H9 (cell line): ENCODE measurements at regions not wholly inside any gene's neighbourhood (a gene's known extent, or its start where the extent isn't known, plus 50 kb on each side); places are given as distances from the start of the nearest gene placed in this dataset.

ENCODE experiments used
- DNase-seq: peaks from one replicate; pipeline ENCODE4 v3.0.0-alpha.2; 2017
- H2AFZ ChIP-seq: one replicate; pipeline ENCODE4 v1.6.1; 2013; ENCODE audit warnings: mild to moderate bottlenecking, low read length, control low read depth, moderate library complexity
- H2AK5ac ChIP-seq: 2 replicates; pipeline ENCODE4 v1.6.1; 2013; ENCODE audit warnings: low read length, control low read depth, mixed read lengths; ENCODE audit not compliant: insufficient read length
- H2BK120ac ChIP-seq: one replicate; pipeline ENCODE4 v1.6.1; 2013; ENCODE audit warnings: low read depth, mild to moderate bottlenecking, low read length, control low read depth, inconsistent platforms; ENCODE audit not compliant: poor library complexity, severe bottlenecking
- H2BK12ac ChIP-seq: 2 replicates; pipeline ENCODE4 v1.6.1; 2013; ENCODE audit warnings: low read length, control low read depth, mixed read lengths, low read depth; ENCODE audit not compliant: insufficient read length
- H2BK15ac ChIP-seq: 2 replicates; pipeline ENCODE4 v1.6.1; 2013; ENCODE audit warnings: low read depth, low read length, control low read depth
- H2BK20ac ChIP-seq: one replicate; pipeline ENCODE4 v1.6.1; 2013; ENCODE audit warnings: low read depth, mild to moderate bottlenecking, low read length, control low read depth, inconsistent platforms; ENCODE audit not compliant: poor library complexity, severe bottlenecking
- H2BK5ac ChIP-seq: 2 replicates; pipeline ENCODE4 v1.6.1; 2013; ENCODE audit warnings: low read length, control low read depth, mixed read lengths; ENCODE audit not compliant: insufficient read length
- H3K14ac ChIP-seq: 2 replicates; pipeline ENCODE4 v1.6.1; 2013; ENCODE audit warnings: low read length, control low read depth; ENCODE audit not compliant: insufficient read depth
- H3K18ac ChIP-seq: 2 replicates; pipeline ENCODE4 v1.6.1; 2013; ENCODE audit warnings: low read depth, mild to moderate bottlenecking, mixed read lengths, low read length, control low read depth; ENCODE audit not compliant: insufficient read length
- H3K23ac ChIP-seq: 2 replicates; pipeline ENCODE4 v1.6.1; 2013; ENCODE audit warnings: low read length, control low read depth, mixed read lengths, low read depth; ENCODE audit not compliant: insufficient read length
- H3K23me2 ChIP-seq: 2 replicates; pipeline ENCODE4 v1.6.1; 2013; ENCODE audit warnings: low read depth, mild to moderate bottlenecking, mixed read lengths, low read length, control low read depth; ENCODE audit not compliant: insufficient read length, poor library complexity, severe bottlenecking
- H3K27ac ChIP-seq: 2 replicates; pipeline ENCODE4 v1.5.1; 2013; ENCODE audit warnings: low read length, control low read depth, mixed read lengths, low read depth; ENCODE audit not compliant: insufficient read length
- H3K27me3 ChIP-seq: 2 replicates; pipeline ENCODE4 v1.6.1; 2013; ENCODE audit warnings: low read length, control low read depth, inconsistent platforms; ENCODE audit not compliant: insufficient read depth
- H3K4ac ChIP-seq: 2 replicates; pipeline ENCODE4 v1.6.1; 2013; ENCODE audit warnings: low read depth, mild to moderate bottlenecking, control low read depth, inconsistent platforms, low read length, moderate library complexity
- H3K4me1 ChIP-seq: 2 replicates; pipeline ENCODE4 v1.6.1; 2013; ENCODE audit warnings: low read length, control low read depth, inconsistent platforms; ENCODE audit not compliant: insufficient read depth
- H3K4me2 ChIP-seq: 2 replicates; pipeline ENCODE4 v1.6.1; 2013; ENCODE audit warnings: low read length, control low read depth, mixed read lengths; ENCODE audit not compliant: insufficient read length, insufficient read depth
- H3K56ac ChIP-seq: 2 replicates; pipeline ENCODE4 v1.6.1; 2013; ENCODE audit warnings: low read depth, mild to moderate bottlenecking, mixed read lengths, low read length, control low read depth; ENCODE audit not compliant: insufficient read length
- H3K79me1 ChIP-seq: 2 replicates; pipeline ENCODE4 v1.6.1; 2013; ENCODE audit warnings: low read depth, mild to moderate bottlenecking, moderate library complexity, low read length, control low read depth, inconsistent platforms; ENCODE audit not compliant: insufficient read depth, poor library complexity, severe bottlenecking
- H3K79me2 ChIP-seq: 2 replicates; pipeline ENCODE4 v1.6.1; 2013; ENCODE audit warnings: low read length, control low read depth, inconsistent platforms; ENCODE audit not compliant: insufficient read depth
- H3K9ac ChIP-seq: 2 replicates; pipeline ENCODE4 v1.6.1; 2013; ENCODE audit warnings: low read length, control low read depth, mixed read lengths; ENCODE audit not compliant: insufficient read length; ENCODE audit errors: extremely low read depth
- H3K9me3 ChIP-seq: one replicate; pipeline ENCODE4 v1.6.1; 2013; ENCODE audit warnings: low read depth, low read length, inconsistent platforms; ENCODE audit not compliant: control insufficient read depth
- H3T11ph ChIP-seq: one replicate; pipeline ENCODE4 v1.6.1; 2013; ENCODE audit warnings: mild to moderate bottlenecking, low read length, control low read depth, inconsistent platforms
- H4K20me1 ChIP-seq: one replicate; pipeline ENCODE4 v1.6.1; 2013; ENCODE audit not compliant: control insufficient read depth, insufficient read length, insufficient read depth
- H4K5ac ChIP-seq: 2 replicates; pipeline ENCODE4 v1.6.1; 2013; ENCODE audit warnings: low read depth, mild to moderate bottlenecking, mixed read lengths, low read length, control low read depth; ENCODE audit not compliant: insufficient read length
- H4K8ac ChIP-seq: replicated peaks from 2 replicates; pipeline ENCODE4 v1.6.1; 2013; ENCODE audit warnings: low read length, control low read depth, mixed read lengths, low read depth; ENCODE audit not compliant: insufficient read length
- H4K91ac ChIP-seq: 2 replicates; pipeline ENCODE4 v1.6.1; 2013; ENCODE audit warnings: low read depth, mild to moderate bottlenecking, moderate library complexity, mixed read lengths, low read length, control low read depth; ENCODE audit not compliant: insufficient read length
- H3K27ac Mint-ChIP-seq, 3 experiments: 2 replicates in 2 of 3; 3 replicates in 1 of 3; pipeline ENCODE4 v1.8.0; 2020 to 2021; ENCODE audit warnings: mixed read lengths in 3 of 3, mild to moderate bottlenecking in 1 of 3, moderate library complexity in 1 of 3
- H3K27me3 Mint-ChIP-seq: 2 replicates; pipeline ENCODE4 v1.8.0; 2021; ENCODE audit warnings: low read depth, mild to moderate bottlenecking, moderate library complexity, mixed read lengths
- H3K36me3 Mint-ChIP-seq, 3 experiments: 2 replicates in 2 of 3; 3 replicates in 1 of 3; pipeline ENCODE4 v1.8.0; 2020 to 2021; ENCODE audit warnings: low read depth in 3 of 3, mixed read lengths in 3 of 3; ENCODE audit not compliant: insufficient read depth in 1 of 3
- H3K4me1 Mint-ChIP-seq, 2 experiments: 2 replicates each; pipeline ENCODE4 v1.8.0; 2020; ENCODE audit warnings: mixed read lengths in 2 of 2
- H3K4me3 Mint-ChIP-seq, 2 experiments: 2 replicates in 1 of 2; 3 replicates in 1 of 2; pipeline ENCODE4 v1.8.0; 2020 to 2021; ENCODE audit warnings: mild to moderate bottlenecking in 2 of 2, mixed read lengths in 2 of 2, moderate library complexity in 1 of 2
- H3K9me3 Mint-ChIP-seq, 2 experiments: 2 replicates in 1 of 2; 3 replicates in 1 of 2; pipeline ENCODE4 v1.8.0; 2020; ENCODE audit warnings: mild to moderate bottlenecking in 2 of 2, mixed read lengths in 2 of 2, moderate library complexity in 1 of 2
- WGBS: extraction: QIAGEN DNeasy Blood & Tissue Kit; methylation state at CpG from one replicate; pipeline ENCODE4 v1.1.7; 2013; ENCODE audit warnings: missing lambda C conversion rate, low lambda C conversion rate, mixed read lengths; ENCODE audit not compliant: insufficient read length; ENCODE audit errors: extremely low coverage; 5-methylcytosine and 5-hydroxymethylcytosine counted together
- TF ChIP-seq, protein P1 (sequence below): fragments of 200-600 bp; sonication (generic); conservative IDR thresholded peaks from 3 replicates; pipeline ENCODE4 v1.8.0; 2021; ENCODE audit warnings: antibody characterized with exemption, mild to moderate bottlenecking

DNA sequence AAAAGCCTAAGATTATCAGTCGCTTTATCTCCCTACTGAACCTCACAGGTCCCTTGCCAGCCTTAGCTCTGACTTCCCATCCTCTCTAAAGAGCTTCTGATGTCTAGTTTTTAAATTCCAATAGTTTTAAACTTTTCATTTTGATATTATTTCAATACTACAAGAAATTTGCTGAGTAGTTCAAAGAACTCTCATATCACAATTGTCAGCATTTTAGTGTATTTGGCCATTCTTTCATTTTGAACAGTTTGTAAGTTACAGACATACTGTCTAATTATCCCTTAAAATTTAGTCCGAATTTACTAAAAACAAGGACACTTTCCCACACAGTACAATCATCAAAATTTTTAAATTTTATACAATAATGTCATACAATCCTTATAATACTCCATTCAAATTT lies 666.8 kb upstream of the SETBP1 start:
- no peaks in the 10 kb centered on the region for H3K4me1 ChIP-seq
- TF ChIP-seq, protein P1, sequence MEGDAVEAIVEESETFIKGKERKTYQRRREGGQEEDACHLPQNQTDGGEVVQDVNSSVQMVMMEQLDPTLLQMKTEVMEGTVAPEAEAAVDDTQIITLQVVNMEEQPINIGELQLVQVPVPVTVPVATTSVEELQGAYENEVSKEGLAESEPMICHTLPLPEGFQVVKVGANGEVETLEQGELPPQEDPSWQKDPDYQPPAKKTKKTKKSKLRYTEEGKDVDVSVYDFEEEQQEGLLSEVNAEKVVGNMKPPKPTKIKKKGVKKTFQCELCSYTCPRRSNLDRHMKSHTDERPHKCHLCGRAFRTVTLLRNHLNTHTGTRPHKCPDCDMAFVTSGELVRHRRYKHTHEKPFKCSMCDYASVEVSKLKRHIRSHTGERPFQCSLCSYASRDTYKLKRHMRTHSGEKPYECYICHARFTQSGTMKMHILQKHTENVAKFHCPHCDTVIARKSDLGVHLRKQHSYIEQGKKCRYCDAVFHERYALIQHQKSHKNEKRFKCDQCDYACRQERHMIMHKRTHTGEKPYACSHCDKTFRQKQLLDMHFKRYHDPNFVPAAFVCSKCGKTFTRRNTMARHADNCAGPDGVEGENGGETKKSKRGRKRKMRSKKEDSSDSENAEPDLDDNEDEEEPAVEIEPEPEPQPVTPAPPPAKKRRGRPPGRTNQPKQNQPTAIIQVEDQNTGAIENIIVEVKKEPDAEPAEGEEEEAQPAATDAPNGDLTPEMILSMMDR, result no peak
- no peaks in the 10 kb centered on the region for H4K20me1 ChIP-seq
- no peak overlapping the region for H2AK5ac ChIP-seq
- no peak overlapping the region for H2BK5ac ChIP-seq
- no peaks in the 10 kb centered on the region for H3K27me3 ChIP-seq
- H2BK15ac ChIP-seq, result no peak overlapping the region
- WGBS, result 100% methylated on average over 1 of the region's 2 CpGs
- H3K4ac ChIP-seq, result no peak overlapping the region
- no peak overlapping the region for H3K56ac ChIP-seq
- H4K5ac ChIP-seq, result no peak overlapping the region
- no peaks in the 10 kb centered on the region for H3K9me3 ChIP-seq
- H2BK12ac ChIP-seq, result no peak overlapping the region
- Mint-ChIP-seq H3K36me3 (no peaks in the 10 kb centered on the region), H3K4me3 (no peak overlapping the region), H3K9me3 (no peaks in the 10 kb centered on the region), H3K27me3 (no peaks in the 10 kb centered on the region), H3K4me1 (no peaks in the 10 kb centered on the region), H3K27ac (no peak overlapping the region)
- no peak overlapping the region for H4K8ac ChIP-seq
- H3K79me2 ChIP-seq, result no peaks in the 10 kb centered on the region
- no peak overlapping the region for H3K27ac ChIP-seq
- H4K91ac ChIP-seq, result no peak overlapping the region
- no peaks in the 10 kb centered on the region for H3K23me2 ChIP-seq
- no peak overlapping the region for H2AFZ ChIP-seq
- DNase-seq, result no peak
- H3K23ac ChIP-seq, result no peak overlapping the region
- no peak overlapping the region for H2BK120ac ChIP-seq
- no peak overlapping the region for H3K14ac ChIP-seq
- H3T11ph ChIP-seq, result no peak overlapping the region
- no peak overlapping the region for H2BK20ac ChIP-seq
- H3K4me2 ChIP-seq, result no peak overlapping the region
- H3K79me1 ChIP-seq, result no peaks in the 10 kb centered on the region
- no peak overlapping the region for H3K9ac ChIP-seq
- H3K18ac ChIP-seq, result no peak overlapping the region
